SU-DHL-6 (cell line): ENCODE measurements at regions not wholly inside any gene's neighbourhood (a gene's known extent, or its start where the extent isn't known, plus 50 kb on each side); places are given as distances from the start of the nearest gene placed in this dataset.

Experiments
- EZH2phosphoT487 ChIP-seq: fragments of 200-600 bp; sonication (generic), shearing (Covaris generic); conservative IDR thresholded peaks from 2 replicates; pipeline ENCODE4 v1.6.1; 2018; ENCODE audit warnings: mild to moderate bottlenecking, antibody characterized with exemption, low read length, moderate library complexity, mixed read lengths
- TF ChIP-seq, protein P1 (sequence below): fragments of 200-600 bp; sonication (generic); IDR thresholded peaks from one replicate; pipeline ENCODE4 v1.5.1; 2017; ENCODE audit warnings: antibody characterized with exemption, mild to moderate bottlenecking, low read length, moderate library complexity; ENCODE audit not compliant: insufficient read depth, poor library complexity, severe bottlenecking

DNA sequence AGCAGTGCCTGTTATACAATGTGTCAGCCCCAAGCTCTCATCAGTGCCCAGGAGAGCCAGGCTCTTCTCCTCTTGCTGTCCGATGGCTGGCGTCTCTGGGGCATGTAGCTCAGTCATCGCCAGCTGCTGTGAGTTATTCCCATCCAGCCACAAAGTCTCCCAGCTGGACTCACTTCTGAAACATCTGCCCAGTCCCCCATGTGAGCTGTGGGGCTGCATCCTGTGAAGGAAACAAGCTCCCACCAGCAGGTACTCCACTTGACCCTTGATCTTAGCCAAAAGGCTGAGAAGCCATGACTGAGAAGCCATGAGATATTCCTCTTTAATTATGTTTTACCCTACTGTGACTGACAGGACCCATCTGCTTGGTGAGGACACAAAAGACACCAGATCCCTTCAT, 212.7 kb upstream of the IGFBP3 start:
- TF ChIP-seq, protein P1, sequence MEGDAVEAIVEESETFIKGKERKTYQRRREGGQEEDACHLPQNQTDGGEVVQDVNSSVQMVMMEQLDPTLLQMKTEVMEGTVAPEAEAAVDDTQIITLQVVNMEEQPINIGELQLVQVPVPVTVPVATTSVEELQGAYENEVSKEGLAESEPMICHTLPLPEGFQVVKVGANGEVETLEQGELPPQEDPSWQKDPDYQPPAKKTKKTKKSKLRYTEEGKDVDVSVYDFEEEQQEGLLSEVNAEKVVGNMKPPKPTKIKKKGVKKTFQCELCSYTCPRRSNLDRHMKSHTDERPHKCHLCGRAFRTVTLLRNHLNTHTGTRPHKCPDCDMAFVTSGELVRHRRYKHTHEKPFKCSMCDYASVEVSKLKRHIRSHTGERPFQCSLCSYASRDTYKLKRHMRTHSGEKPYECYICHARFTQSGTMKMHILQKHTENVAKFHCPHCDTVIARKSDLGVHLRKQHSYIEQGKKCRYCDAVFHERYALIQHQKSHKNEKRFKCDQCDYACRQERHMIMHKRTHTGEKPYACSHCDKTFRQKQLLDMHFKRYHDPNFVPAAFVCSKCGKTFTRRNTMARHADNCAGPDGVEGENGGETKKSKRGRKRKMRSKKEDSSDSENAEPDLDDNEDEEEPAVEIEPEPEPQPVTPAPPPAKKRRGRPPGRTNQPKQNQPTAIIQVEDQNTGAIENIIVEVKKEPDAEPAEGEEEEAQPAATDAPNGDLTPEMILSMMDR, result no peak
- no peak for TF ChIP-seq EZH2phosphoT487
